Peyer's patch (tissue), 4 donors: ENCODE measurements at regions not wholly inside any gene's neighbourhood (a gene's known extent, or its start where the extent isn't known, plus 50 kb on each side); places are given as distances from the start of the nearest gene placed in this dataset.
A peak's percentile ranks its signal among the peaks of the same experiment; 100 is the strongest.

Experiments used
- DNase-seq, 3 donors: peaks; one replicate each; pipeline ENCODE4 v3.0.0-alpha.2; 2017 to 2019
- H3K27ac ChIP-seq, 4 donors: fragments of 200-600 bp; sonication (generic); one replicate each; pipeline ENCODE4 v1.5.1; 2016 to 2019
- H3K27me3 ChIP-seq, 2 donors: fragments of 200-600 bp; sonication (generic); one replicate each; pipeline ENCODE4 v1.5.1; 2019
- H3K36me3 ChIP-seq, 3 donors: fragments of 200-600 bp; sonication (generic); one replicate each; pipeline ENCODE4 v1.5.1; 2016 to 2019
- H3K4me1 ChIP-seq, 4 donors: fragments of 200-600 bp; sonication (generic); one replicate each; pipeline ENCODE4 v1.5.1; 2016 to 2019
- H3K4me3 ChIP-seq, 4 donors: fragments of 200-600 bp; sonication (generic); 1 replicate in 3 of 4; 2 replicates in 1 of 4; pipeline ENCODE4 v1.5.1; 2016 to 2019; ENCODE audit warnings: mild to moderate bottlenecking in 1 of 4
- H3K9me3 ChIP-seq, 4 donors: fragments of 200-600 bp; sonication (generic); one replicate each; pipeline ENCODE4 v1.5.1; 2016 to 2019; ENCODE audit warnings: mild to moderate bottlenecking in 1 of 4
- POLR2A ChIP-seq, 2 donors: fragments of 450-650 bp; IDR thresholded peaks; one replicate each; pipeline ENCODE4 v1.5.1; 2017; ENCODE audit warnings: antibody characterized with exemption in 2 of 2, mild to moderate bottlenecking in 2 of 2, moderate library complexity in 2 of 2
- TF ChIP-seq, protein P1 (sequence below), 6 experiments: fragments of 450-650 bp in 4 of 6; fragments of 200-600 bp in 2 of 6; sonication (generic) in 1 of 6; IDR thresholded peaks; one replicate each; pipeline ENCODE4 v1.5.1; 2017 to 2019; ENCODE audit warnings: antibody characterized with exemption in 6 of 6, mild to moderate bottlenecking in 3 of 6, moderate library complexity in 1 of 6

DNA sequence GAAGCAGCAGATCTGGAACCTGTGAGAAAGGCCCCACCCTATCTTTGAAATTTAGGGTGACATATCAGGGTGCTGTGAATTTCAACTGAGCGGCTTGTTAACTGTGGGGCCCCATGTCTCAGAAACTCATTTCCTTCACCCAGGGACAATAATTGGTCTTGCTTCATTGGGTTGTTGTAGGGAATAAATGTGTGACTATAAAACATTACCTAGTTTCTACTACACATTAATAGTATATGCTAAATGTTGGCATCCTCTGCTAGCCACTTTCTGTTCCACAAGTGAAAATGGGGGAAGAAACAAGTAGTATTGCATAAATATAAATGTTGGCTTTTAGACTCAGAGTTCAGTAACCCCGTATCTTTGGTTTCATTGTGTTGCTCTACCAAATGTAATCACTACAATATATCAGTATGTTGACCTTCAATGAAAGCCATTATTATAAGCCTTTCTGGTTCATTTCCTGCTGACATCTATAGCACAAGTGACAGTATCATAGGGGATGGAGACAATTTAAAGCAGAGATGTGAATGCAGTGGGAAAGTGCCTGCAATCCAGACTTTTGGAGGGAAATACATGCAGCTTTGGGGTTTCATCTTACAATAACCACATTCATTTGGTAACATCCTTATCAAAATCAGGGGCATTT, 905.5 kb upstream of the RAG2 start:
- DNase-seq, result no peak
- H3K4me1 ChIP-seq, result peaks cover 0 to 4% (median 0%) of the 10 kb centered on the region in 4 donors
- TF ChIP-seq, protein P1, sequence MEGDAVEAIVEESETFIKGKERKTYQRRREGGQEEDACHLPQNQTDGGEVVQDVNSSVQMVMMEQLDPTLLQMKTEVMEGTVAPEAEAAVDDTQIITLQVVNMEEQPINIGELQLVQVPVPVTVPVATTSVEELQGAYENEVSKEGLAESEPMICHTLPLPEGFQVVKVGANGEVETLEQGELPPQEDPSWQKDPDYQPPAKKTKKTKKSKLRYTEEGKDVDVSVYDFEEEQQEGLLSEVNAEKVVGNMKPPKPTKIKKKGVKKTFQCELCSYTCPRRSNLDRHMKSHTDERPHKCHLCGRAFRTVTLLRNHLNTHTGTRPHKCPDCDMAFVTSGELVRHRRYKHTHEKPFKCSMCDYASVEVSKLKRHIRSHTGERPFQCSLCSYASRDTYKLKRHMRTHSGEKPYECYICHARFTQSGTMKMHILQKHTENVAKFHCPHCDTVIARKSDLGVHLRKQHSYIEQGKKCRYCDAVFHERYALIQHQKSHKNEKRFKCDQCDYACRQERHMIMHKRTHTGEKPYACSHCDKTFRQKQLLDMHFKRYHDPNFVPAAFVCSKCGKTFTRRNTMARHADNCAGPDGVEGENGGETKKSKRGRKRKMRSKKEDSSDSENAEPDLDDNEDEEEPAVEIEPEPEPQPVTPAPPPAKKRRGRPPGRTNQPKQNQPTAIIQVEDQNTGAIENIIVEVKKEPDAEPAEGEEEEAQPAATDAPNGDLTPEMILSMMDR (IDR thresholded peaks at IDR 0.05), result no peak
- TF ChIP-seq POLR2A (IDR thresholded peaks at IDR 0.05), result no peak
- H3K27ac ChIP-seq, result peak overlapping the region in 2 of 4 donors; percentile 61 to 64
- H3K27me3 ChIP-seq, result no peaks in the 10 kb centered on the region
- H3K36me3 ChIP-seq, result no peaks in the 10 kb centered on the region
- H3K4me3 ChIP-seq, result no peak overlapping the region
- H3K9me3 ChIP-seq, result no peaks in the 10 kb centered on the region

DNA sequence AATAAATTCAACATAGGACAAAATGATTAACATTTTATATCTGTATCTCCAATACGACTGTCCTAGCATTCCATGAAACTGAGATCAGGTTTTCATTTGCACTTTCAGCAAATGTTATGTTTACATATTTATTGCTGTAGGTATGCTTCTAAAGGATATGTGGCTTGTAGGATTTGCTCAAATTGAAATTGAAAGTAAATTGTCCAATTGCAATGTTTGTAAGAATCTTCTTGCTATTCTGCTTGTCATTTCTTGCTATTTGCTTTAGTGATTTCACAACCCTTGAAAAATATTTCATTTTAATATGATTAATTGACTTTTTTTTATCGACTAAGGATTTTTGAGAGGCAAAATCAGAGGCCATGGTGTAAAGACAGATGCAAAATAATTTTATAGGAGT, 904.2 kb upstream of the RAG2 start:
- Histone ChIP-seq H3K9me3 (no peaks in the 10 kb centered on the region), H3K27me3 (no peaks in the 10 kb centered on the region), H3K4me3 (no peak overlapping the region), H3K4me1 (peaks cover 0 to 4% (median 0%) of the 10 kb centered on the region in 4 donors), H3K27ac (no peak overlapping the region), H3K36me3 (no peaks in the 10 kb centered on the region)
- TF ChIP-seq, protein P1 (IDR thresholded peaks at IDR 0.05), result no peak
- no peak for TF ChIP-seq POLR2A (IDR thresholded peaks at IDR 0.05)
- DNase-seq, result no peak

DNA sequence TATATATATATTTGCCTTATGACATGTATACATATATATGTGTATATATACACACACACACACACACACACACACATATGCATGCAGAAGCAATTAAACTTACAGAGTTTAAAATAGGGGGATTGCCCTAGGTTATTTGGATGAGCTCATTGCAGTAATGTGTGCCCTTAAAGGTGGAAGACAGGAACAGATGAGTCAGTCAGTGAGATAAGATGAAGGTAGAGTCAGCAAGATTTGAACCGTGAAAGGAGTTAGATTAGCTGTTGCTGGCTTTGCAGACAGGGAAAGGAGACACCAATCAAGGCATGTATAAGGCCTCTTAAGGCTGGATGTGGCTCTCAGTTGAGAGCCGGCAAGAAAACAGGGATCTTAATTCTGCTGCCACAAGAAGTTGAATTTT, 902.4 kb upstream of the RAG2 start:
- Histone ChIP-seq H3K36me3 (no peaks in the 10 kb centered on the region), H3K4me1 (peaks cover 0 to 4% (median 0%) of the 10 kb centered on the region in 4 donors), H3K9me3 (no peaks in the 10 kb centered on the region), H3K27me3 (no peaks in the 10 kb centered on the region), H3K4me3 (no peak overlapping the region), H3K27ac (peak overlapping the region in 2 of 4 donors; percentile 55 to 62)
- TF ChIP-seq, protein P1 (IDR thresholded peaks at IDR 0.05), result no peak
- no peak for TF ChIP-seq POLR2A (IDR thresholded peaks at IDR 0.05)
- no peak for DNase-seq

DNA sequence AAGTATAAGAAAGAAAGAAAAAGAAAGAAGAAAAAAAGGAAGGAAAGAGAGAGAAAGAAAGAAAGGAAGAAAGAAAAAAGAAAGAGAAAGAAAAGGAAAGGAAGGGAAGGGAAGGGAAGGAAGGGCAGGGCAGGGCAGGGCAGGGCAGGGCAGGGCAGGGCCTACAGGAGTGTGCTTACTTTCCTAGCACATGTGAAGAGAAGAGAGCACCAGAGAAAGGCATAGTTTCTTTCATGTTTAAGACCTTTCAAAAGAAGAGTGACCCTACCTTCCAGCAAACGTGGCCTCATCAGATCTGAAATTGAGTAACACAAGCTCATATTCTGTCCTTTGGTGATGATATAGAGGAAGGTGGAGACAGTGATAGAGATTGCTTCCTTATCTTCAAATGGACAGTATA, 899.3 kb upstream of the RAG2 start:
- peaks cover 0 to 4% (median 0%) of the 10 kb centered on the region in 4 donors for H3K4me1 ChIP-seq
- no peaks in the 10 kb centered on the region for H3K36me3 ChIP-seq
- no peak overlapping the region for H3K4me3 ChIP-seq
- H3K27me3 ChIP-seq, result no peaks in the 10 kb centered on the region
- peak overlapping the region in 1 of 4 donors; percentile 40 for H3K27ac ChIP-seq
- no peak for TF ChIP-seq POLR2A (IDR thresholded peaks at IDR 0.05)
- DNase-seq, result peak in 2 of 3 donors; percentile 47
- H3K9me3 ChIP-seq, result no peaks in the 10 kb centered on the region

DNA sequence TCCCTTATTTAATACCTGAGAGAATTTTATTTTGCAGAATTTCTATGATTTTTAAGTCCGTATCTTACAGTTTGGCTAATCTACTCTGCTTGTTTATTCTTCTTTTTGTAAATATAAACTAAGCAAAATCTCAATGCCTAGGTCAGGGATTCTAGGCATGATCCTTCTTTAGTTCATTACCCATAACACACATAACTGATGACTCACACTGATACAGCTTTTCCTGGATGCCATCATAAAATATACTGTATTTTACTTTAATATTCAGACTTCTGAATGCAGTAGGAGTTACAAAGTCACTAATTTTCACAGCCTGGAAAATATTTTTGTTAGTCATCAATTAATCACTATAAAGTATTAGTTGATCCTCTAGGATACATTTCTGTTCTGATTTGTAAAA, 898.2 kb upstream of the RAG2 start:
- TF ChIP-seq, protein P1 (IDR thresholded peaks at IDR 0.05), result no peak
- no peak for TF ChIP-seq POLR2A (IDR thresholded peaks at IDR 0.05)

DNA sequence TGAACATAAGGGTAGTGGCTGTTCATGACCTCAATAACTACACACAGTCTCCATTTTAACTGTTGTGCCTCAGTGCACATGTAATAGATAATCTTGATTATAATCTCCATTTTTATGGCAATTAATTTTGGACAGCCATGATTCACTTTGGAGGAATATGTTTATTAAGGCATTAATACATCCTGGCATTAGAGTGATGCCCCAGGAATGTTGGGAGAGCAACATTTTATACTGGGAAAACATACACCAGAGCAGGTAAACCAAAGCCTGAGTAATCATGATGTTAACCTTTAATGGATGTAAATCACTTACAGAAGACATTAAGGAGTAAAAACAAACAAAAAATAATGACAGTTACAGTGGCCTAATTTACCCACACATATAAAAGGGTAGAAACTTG, 886.3 kb upstream of the RAG2 start:
- TF ChIP-seq, protein P1 (IDR thresholded peaks at IDR 0.05), result no peak
- TF ChIP-seq POLR2A (IDR thresholded peaks at IDR 0.05), result no peak
- Histone ChIP-seq H3K36me3 (no peaks in the 10 kb centered on the region), H3K9me3 (no peaks in the 10 kb centered on the region)

More for the DNA sequence above, 898.2 kb upstream of the RAG2 start:
- no peaks in the 10 kb centered on the region for H3K36me3 ChIP-seq
- no peak for DNase-seq
- no peak overlapping the region for H3K27ac ChIP-seq
- H3K4me3 ChIP-seq, result no peak overlapping the region
- H3K9me3 ChIP-seq, result no peaks in the 10 kb centered on the region
- H3K4me1 ChIP-seq, result peaks cover 0 to 4% (median 0%) of the 10 kb centered on the region in 4 donors
- H3K27me3 ChIP-seq, result no peaks in the 10 kb centered on the region

More for the DNA sequence above, 886.3 kb upstream of the RAG2 start:
- no peak for DNase-seq
- Histone ChIP-seq H3K27me3 (no peaks in the 10 kb centered on the region), H3K27ac (no peak overlapping the region), H3K4me3 (no peak overlapping the region), H3K4me1 (no peaks in the 10 kb centered on the region)
